IMR-90 (cell line): ENCODE measurements at regions not wholly inside any gene's neighbourhood (a gene's known extent, or its start where the extent isn't known, plus 50 kb on each side); places are given as distances from the start of the nearest gene placed in this dataset.

Experiments
- ATAC-seq: fragments of 200-7000 bp; cut with Tn5 transposase; 2 replicates; pipeline ENCODE4 v1.9.1; 2020; ENCODE audit warnings: low read depth, mild to moderate bottlenecking, moderate library complexity
- BruUV-seq: library from RNA; stranded (reverse); fragments of 400-500 nt; replicated peaks from 2 replicates; lab custom pipeline; 2021; lab: Mats Ljungman, UMichigan
- CTCF ChIA-PET: fragments of 300-600 bp; formaldehyde crosslinking; extraction: SDS; loops from one replicate; lab custom pipeline; 2021; ENCODE audit warnings: antibody characterized with exemption; lab: Yijun Ruan, JAX
- POLR2A ChIA-PET: fragments of 300-600 bp; sonication (Branson Sonifier 250); formaldehyde crosslinking; loops from one replicate; lab custom pipeline; 2022; ENCODE audit warnings: antibody characterized with exemption; ENCODE audit not compliant: unreplicated experiment; lab: Charles Lee
- DNase-seq: peaks from one replicate; pipeline ENCODE4 v3.0.0; 2013
- H2AFZ ChIP-seq: replicated peaks from 2 replicates; pipeline ENCODE3; 2013; ENCODE audit warnings: low read length, mild to moderate bottlenecking; ENCODE audit not compliant: poor library complexity
- H2AK5ac ChIP-seq: 2 replicates; pipeline ENCODE4 v1.6.1; 2013; ENCODE audit warnings: low read depth, low read length, inconsistent platforms
- H2AK9ac ChIP-seq: replicated peaks from 2 replicates; pipeline ENCODE3; 2013; ENCODE audit warnings: mild to moderate bottlenecking, low read depth, low read length, moderate library complexity; ENCODE audit not compliant: poor library complexity
- H2BK120ac ChIP-seq: 2 replicates; pipeline ENCODE4 v1.6.1; 2013; ENCODE audit warnings: low read depth, low read length, inconsistent platforms
- H2BK15ac ChIP-seq: 3 replicates; pipeline ENCODE4 v1.6.1; 2013; ENCODE audit warnings: low read depth, low read length, inconsistent platforms
- H2BK20ac ChIP-seq: 2 replicates; pipeline ENCODE4 v1.6.1; 2013; ENCODE audit warnings: low read depth, mild to moderate bottlenecking, inconsistent platforms, low read length, moderate library complexity
- H2BK5ac ChIP-seq: 2 replicates; pipeline ENCODE4 v1.6.1; 2013; ENCODE audit warnings: mild to moderate bottlenecking, low read depth, low read length, inconsistent platforms; ENCODE audit not compliant: poor library complexity, severe bottlenecking
- H3K14ac ChIP-seq: replicated peaks from 2 replicates; pipeline ENCODE4 v1.6.1; 2013; ENCODE audit warnings: low read depth, low read length, inconsistent platforms
- H3K18ac ChIP-seq: 2 replicates; pipeline ENCODE4 v1.6.1; 2013; ENCODE audit warnings: low read depth, low read length, control low read depth
- H3K23ac ChIP-seq: 2 replicates; pipeline ENCODE4 v1.6.1; 2013; ENCODE audit warnings: low read depth, low read length, inconsistent platforms
- H3K27ac ChIP-seq: 2 replicates; pipeline ENCODE4 v1.5.1; 2013; ENCODE audit warnings: mild to moderate bottlenecking, control low read depth, low read length; ENCODE audit not compliant: insufficient read depth
- H3K27me3 ChIP-seq: 2 replicates; pipeline ENCODE4 v1.6.1; 2013; ENCODE audit warnings: low read length; ENCODE audit not compliant: control insufficient read depth, insufficient read depth
- H3K36me3 ChIP-seq: 2 replicates; pipeline ENCODE4 v1.6.1; 2013; ENCODE audit warnings: low read length, mixed read lengths; ENCODE audit not compliant: control insufficient read depth, insufficient read depth
- H3K4ac ChIP-seq: 2 replicates; pipeline ENCODE4 v1.6.1; 2013; ENCODE audit warnings: low read depth, low read length, inconsistent platforms
- H3K4me1 ChIP-seq: 2 replicates; pipeline ENCODE4 v1.6.1; 2013; ENCODE audit warnings: low read length, mixed read lengths; ENCODE audit not compliant: control insufficient read depth, insufficient read depth
- H3K4me2 ChIP-seq: 2 replicates; pipeline ENCODE4 v1.6.1; 2013; ENCODE audit warnings: low read depth, mild to moderate bottlenecking, control low read depth, low read length, moderate library complexity
- H3K4me3 ChIP-seq: 2 replicates; pipeline ENCODE4 v1.5.1; 2013; ENCODE audit warnings: low read depth, mild to moderate bottlenecking, control low read depth, low read length, moderate library complexity; ENCODE audit not compliant: insufficient read depth
- H3K56ac ChIP-seq: 2 replicates; pipeline ENCODE4 v1.6.1; 2013; ENCODE audit warnings: low read length, inconsistent platforms; ENCODE audit not compliant: insufficient read depth; ENCODE audit errors: extremely low read depth
- H3K79me1 ChIP-seq, 2 experiments: 2 replicates each; pipeline ENCODE4 v1.6.1; 2013; ENCODE audit warnings: low read length in 2 of 2, inconsistent platforms in 1 of 2, low read depth in 1 of 2
- H3K9ac ChIP-seq: 2 replicates; pipeline ENCODE4 v1.6.1; 2013; ENCODE audit warnings: low read depth, low read length, control low read depth
- H3K9me1 ChIP-seq: 2 replicates; pipeline ENCODE4 v1.6.1; 2013; ENCODE audit warnings: low read length, inconsistent platforms; ENCODE audit not compliant: insufficient read depth
- H3K9me3 ChIP-seq: 2 replicates; pipeline ENCODE4 v1.6.1; 2013; ENCODE audit warnings: low read length; ENCODE audit not compliant: control insufficient read depth, insufficient read depth
- H4K20me1 ChIP-seq: 2 replicates; pipeline ENCODE4 v1.6.1; 2013; ENCODE audit warnings: low read length, inconsistent platforms; ENCODE audit not compliant: insufficient read depth
- H4K5ac ChIP-seq: 2 replicates; pipeline ENCODE4 v1.6.1; 2013; ENCODE audit warnings: mild to moderate bottlenecking, low read depth, low read length, control low read depth
- H4K8ac ChIP-seq, 2 experiments: 2 replicates each; pipeline ENCODE4 v1.6.1; 2013; ENCODE audit warnings: low read depth in 2 of 2, low read length in 2 of 2, control low read depth in 1 of 2, inconsistent platforms in 1 of 2
- H4K91ac ChIP-seq: 2 replicates; pipeline ENCODE4 v1.6.1; 2013; ENCODE audit warnings: low read depth, low read length, inconsistent platforms; ENCODE audit not compliant: insufficient read depth
- BHLHE40 ChIP-seq: fragments of 150-350 bp; IDR thresholded peaks from 2 replicates; pipeline ENCODE4 v1.6.1; 2016; ENCODE audit warnings: mild to moderate bottlenecking, low read depth, low read length
- CEBPB ChIP-seq: IDR thresholded peaks from 2 replicates; pipeline ENCODE4 v1.6.1; 2012; ENCODE audit warnings: low read depth, low read length, improper control_type of control experiment
- MAFK ChIP-seq: IDR thresholded peaks from 2 replicates; pipeline ENCODE4 v1.6.1; 2012; ENCODE audit warnings: low read depth, low read length, improper control_type of control experiment
- MAZ ChIP-seq: IDR thresholded peaks from 2 replicates; pipeline ENCODE4 v1.6.1; 2012; ENCODE audit warnings: low read depth, mild to moderate bottlenecking, low read length, improper control_type of control experiment, moderate library complexity, borderline replicate concordance
- MXI1 ChIP-seq: IDR thresholded peaks from 2 replicates; pipeline ENCODE4 v1.6.1; 2012; ENCODE audit warnings: low read depth, mild to moderate bottlenecking, low read length, moderate library complexity, borderline replicate concordance
- RAD21 ChIP-seq: IDR thresholded peaks from 2 replicates; pipeline ENCODE4 v1.6.1; 2012; ENCODE audit warnings: low read length, improper control_type of control experiment
- SMC3 ChIP-seq: fragments of 150-350 bp; IDR thresholded peaks from 2 replicates; pipeline ENCODE4 v1.6.1; 2016; ENCODE audit warnings: low read depth, mild to moderate bottlenecking, antibody characterized with exemption, low read length, moderate library complexity
- WGBS, 2 experiments: methylation state at CpG; one replicate each; pipeline versions ENCODE4 v1.1.5 to v1.1.7; 2013; ENCODE audit warnings: missing lambda C conversion rate in 2 of 2; ENCODE audit not compliant: insufficient read length in 1 of 2; ENCODE audit errors: extremely low coverage in 2 of 2; 5-methylcytosine and 5-hydroxymethylcytosine counted together
- dilution Hi-C: fragments of 300-500 bp; cut with HindIII; formaldehyde crosslinking; loops from one replicate; pipeline ENCODE4 v1.14.3; 2018; ENCODE audit warnings: low sequenced_read_pairs; ENCODE audit not compliant: unreplicated experiment
- in situ Hi-C: fragments of 300-500 bp; cut with MboI; formaldehyde crosslinking; loops from 3 replicates; pipeline ENCODE4 v1.14.3; 2019; ENCODE audit warnings: low sequenced_read_pairs, inconsistent platforms, mixed read lengths
- intact Hi-C: fragments of 100-400 bp; cut with micrococcal nuclease; formaldehyde crosslinking; loops from 2 replicates; pipeline ENCODE4 v1.10.0; 2022
- TF ChIP-seq, protein P1 (sequence below): conservative IDR thresholded peaks from 2 replicates; pipeline ENCODE4 v1.5.1; 2012; ENCODE audit warnings: mild to moderate bottlenecking, low read depth, low read length, improper control_type of control experiment
- TF ChIP-seq, protein P2 (sequence below): fragments of 150-350 bp; IDR thresholded peaks from 2 replicates; pipeline ENCODE4 v1.6.1; 2016; ENCODE audit warnings: low read depth, mild to moderate bottlenecking, low read length, moderate library complexity, borderline replicate concordance
- TF ChIP-seq, protein P3 (sequence below): fragments of 150-350 bp; IDR thresholded peaks from 2 replicates; pipeline ENCODE4 v1.6.1; 2017; ENCODE audit warnings: mild to moderate bottlenecking, antibody characterized with exemption, low read length, low read depth

DNA sequence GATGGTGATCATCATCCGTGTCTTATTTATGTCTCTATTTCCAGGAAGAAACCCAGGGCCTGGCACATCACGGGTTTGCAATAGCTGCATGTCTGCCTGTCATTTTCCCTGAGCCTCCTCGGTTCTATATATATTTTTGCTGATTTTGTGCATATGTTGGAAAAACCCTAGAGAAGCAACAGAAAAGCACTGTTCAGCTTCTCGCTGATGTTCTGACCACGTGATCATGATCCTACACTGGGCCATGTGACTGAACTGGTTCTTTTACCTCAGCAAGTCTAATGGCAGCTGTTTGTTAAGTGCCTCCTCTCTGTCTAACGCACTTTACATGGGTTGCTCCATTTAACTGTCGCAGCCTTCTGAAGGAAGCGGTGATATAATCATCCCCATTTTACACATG, 71.3 kb downstream of the CMPK2 start:
- Histone ChIP-seq H4K8ac (no peak overlapping the region), H3K4ac (no peak overlapping the region), H3K18ac (no peak overlapping the region), H3K9me3 (no peaks in the 10 kb centered on the region; the same call in 1 of the 2 replicates), H4K5ac (no peak overlapping the region), H4K20me1 (no peaks in the 10 kb centered on the region), H4K91ac (no peak overlapping the region), H2BK20ac (no peak overlapping the region), H3K79me1 (no peaks in the 10 kb centered on the region), H3K36me3 (no peaks in the 10 kb centered on the region), H3K23ac (no peak overlapping the region), H2BK15ac (no peak overlapping the region), H3K27me3 (no peaks in the 10 kb centered on the region), H3K9me1 (no peaks in the 10 kb centered on the region), H3K4me1 (no peaks in the 10 kb centered on the region), H3K4me2 (no peak overlapping the region), H3K56ac (no peak overlapping the region), H2AK5ac (no peak overlapping the region), H2BK120ac (no peak overlapping the region), H3K14ac (no peak overlapping the region), H2AFZ (no peak overlapping the region), H3K4me3 (no peak overlapping the region), H2BK5ac (no peak overlapping the region), H3K9ac (no peak overlapping the region), H2AK9ac (no peak overlapping the region), H3K27ac (no peak overlapping the region)
- WGBS, 2 experiments = 86% methylated on average over 3 of the region's 8 CpGs; no CpG with 5 or more reads in 1 of the 2 experiments
- ATAC-seq (no peak), DNase-seq (no peak)
- no TSS peak for BruUV-seq
- in situ Hi-C loops = no loop called here
- TF ChIP-seq, protein P1, sequence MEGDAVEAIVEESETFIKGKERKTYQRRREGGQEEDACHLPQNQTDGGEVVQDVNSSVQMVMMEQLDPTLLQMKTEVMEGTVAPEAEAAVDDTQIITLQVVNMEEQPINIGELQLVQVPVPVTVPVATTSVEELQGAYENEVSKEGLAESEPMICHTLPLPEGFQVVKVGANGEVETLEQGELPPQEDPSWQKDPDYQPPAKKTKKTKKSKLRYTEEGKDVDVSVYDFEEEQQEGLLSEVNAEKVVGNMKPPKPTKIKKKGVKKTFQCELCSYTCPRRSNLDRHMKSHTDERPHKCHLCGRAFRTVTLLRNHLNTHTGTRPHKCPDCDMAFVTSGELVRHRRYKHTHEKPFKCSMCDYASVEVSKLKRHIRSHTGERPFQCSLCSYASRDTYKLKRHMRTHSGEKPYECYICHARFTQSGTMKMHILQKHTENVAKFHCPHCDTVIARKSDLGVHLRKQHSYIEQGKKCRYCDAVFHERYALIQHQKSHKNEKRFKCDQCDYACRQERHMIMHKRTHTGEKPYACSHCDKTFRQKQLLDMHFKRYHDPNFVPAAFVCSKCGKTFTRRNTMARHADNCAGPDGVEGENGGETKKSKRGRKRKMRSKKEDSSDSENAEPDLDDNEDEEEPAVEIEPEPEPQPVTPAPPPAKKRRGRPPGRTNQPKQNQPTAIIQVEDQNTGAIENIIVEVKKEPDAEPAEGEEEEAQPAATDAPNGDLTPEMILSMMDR = no peak
- TF ChIP-seq BHLHE40 (no peak), SMC3 (no peak), MXI1 (no peak), CEBPB (no peak), MAZ (no peak), MAFK (no peak), RAD21 (no peak)
- TF ChIP-seq, protein P2, sequence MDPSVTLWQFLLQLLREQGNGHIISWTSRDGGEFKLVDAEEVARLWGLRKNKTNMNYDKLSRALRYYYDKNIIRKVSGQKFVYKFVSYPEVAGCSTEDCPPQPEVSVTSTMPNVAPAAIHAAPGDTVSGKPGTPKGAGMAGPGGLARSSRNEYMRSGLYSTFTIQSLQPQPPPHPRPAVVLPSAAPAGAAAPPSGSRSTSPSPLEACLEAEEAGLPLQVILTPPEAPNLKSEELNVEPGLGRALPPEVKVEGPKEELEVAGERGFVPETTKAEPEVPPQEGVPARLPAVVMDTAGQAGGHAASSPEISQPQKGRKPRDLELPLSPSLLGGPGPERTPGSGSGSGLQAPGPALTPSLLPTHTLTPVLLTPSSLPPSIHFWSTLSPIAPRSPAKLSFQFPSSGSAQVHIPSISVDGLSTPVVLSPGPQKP = no peak
- TF ChIP-seq, protein P3, sequence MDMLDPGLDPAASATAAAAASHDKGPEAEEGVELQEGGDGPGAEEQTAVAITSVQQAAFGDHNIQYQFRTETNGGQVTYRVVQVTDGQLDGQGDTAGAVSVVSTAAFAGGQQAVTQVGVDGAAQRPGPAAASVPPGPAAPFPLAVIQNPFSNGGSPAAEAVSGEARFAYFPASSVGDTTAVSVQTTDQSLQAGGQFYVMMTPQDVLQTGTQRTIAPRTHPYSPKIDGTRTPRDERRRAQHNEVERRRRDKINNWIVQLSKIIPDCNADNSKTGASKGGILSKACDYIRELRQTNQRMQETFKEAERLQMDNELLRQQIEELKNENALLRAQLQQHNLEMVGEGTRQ = no peak; the same call in 1 of the 2 replicates
- dilution Hi-C loops = no loop called here
- ChIA-PET CTCF (no interaction called here), POLR2A (no interaction called here)
- intact Hi-C loops = no loop called here
